Gastrocnemius medialis (tissue), 4 donors: ENCODE measurements at regions not wholly inside any gene's neighbourhood (a gene's known extent, or its start where the extent isn't known, plus 50 kb on each side); places are given as distances from the start of the nearest gene placed in this dataset.
"Not testable (repeated sequence)": the region's sequence is repeated elsewhere in the genome, so short reads cannot be mapped to it uniquely, and the experiment has no call there.

ENCODE experiments used
- ATAC-seq, 2 donors: fragments of 150-250 bp; one replicate each; pipeline ENCODE4 v1.9.1; 2016
- DNase-seq, 2 donors: peaks; one replicate each; pipeline ENCODE4 v3.0.0-alpha.2; 2019
- H3K27ac ChIP-seq, 4 donors: fragments of 200-600 bp; sonication (generic); 1 replicate in 1 of 4; 2 replicates in 3 of 4; pipeline ENCODE4 v1.5.1; 2016 to 2018; ENCODE audit warnings: mild to moderate bottlenecking in 2 of 4, moderate library complexity in 1 of 4
- H3K27me3 ChIP-seq, 3 donors: fragments of 200-600 bp; sonication (generic) in 2 of 3; 1 replicate in 1 of 3; 2 replicates in 2 of 3; pipeline versions ENCODE4 v1.5.1 to v1.6.0; 2016 to 2019; ENCODE audit warnings: mild to moderate bottlenecking in 1 of 3, moderate library complexity in 1 of 3
- H3K36me3 ChIP-seq, 2 donors: fragments of 200-600 bp; sonication (generic) in 1 of 2; one replicate each; pipeline ENCODE4 v1.5.1; 2017 to 2018
- H3K4me1 ChIP-seq, 2 donors: fragments of 200-600 bp; sonication (generic) in 1 of 2; one replicate each; pipeline ENCODE4 v1.5.1; 2016 to 2017; ENCODE audit warnings: mild to moderate bottlenecking in 2 of 2
- H3K4me3 ChIP-seq, 4 donors: fragments of 200-600 bp; sonication (generic) in 3 of 4; 1 replicate in 1 of 4; 2 replicates in 3 of 4; pipeline ENCODE4 v1.5.1; 2016 to 2019; ENCODE audit warnings: mild to moderate bottlenecking in 2 of 4
- H3K9me3 ChIP-seq, 3 donors: fragments of 200-600 bp; sonication (generic) in 2 of 3; 1 replicate in 1 of 3; 2 replicates in 2 of 3; pipeline ENCODE4 v1.5.1; 2016 to 2019
- POLR2A ChIP-seq, 2 donors: fragments of 450-650 bp; IDR thresholded peaks; one replicate each; pipeline ENCODE4 v1.6.1; 2017; ENCODE audit warnings: antibody characterized with exemption in 2 of 2, mild to moderate bottlenecking in 2 of 2, moderate library complexity in 2 of 2
- in situ Hi-C, 4 donors: fragments of 200-750 bp; cut with MboI; loops; one replicate each; pipeline versions ENCODE4 v1.15.0 to v1.8.0; 2017; ENCODE audit warnings: low sequenced_read_pairs in 4 of 4
- intact Hi-C: fragments of 100-400 bp; cut with DNase I; formaldehyde crosslinking; loops from one replicate; pipeline ENCODE4 v1.15.1; 2023; ENCODE audit warnings: low total_unique reads
- TF ChIP-seq, protein P1 (sequence below), 5 experiments: fragments of 450-650 bp in 3 of 5; fragments of 200-600 bp in 2 of 5; sonication (generic) in 2 of 5; IDR thresholded peaks in 4 of 5; conservative IDR thresholded peaks in 1 of 5; 1 replicate in 4 of 5; 2 replicates in 1 of 5; pipeline ENCODE4 v1.5.1; 2016 to 2019; ENCODE audit warnings: antibody characterized with exemption in 5 of 5, mild to moderate bottlenecking in 3 of 5, moderate library complexity in 3 of 5

DNA sequence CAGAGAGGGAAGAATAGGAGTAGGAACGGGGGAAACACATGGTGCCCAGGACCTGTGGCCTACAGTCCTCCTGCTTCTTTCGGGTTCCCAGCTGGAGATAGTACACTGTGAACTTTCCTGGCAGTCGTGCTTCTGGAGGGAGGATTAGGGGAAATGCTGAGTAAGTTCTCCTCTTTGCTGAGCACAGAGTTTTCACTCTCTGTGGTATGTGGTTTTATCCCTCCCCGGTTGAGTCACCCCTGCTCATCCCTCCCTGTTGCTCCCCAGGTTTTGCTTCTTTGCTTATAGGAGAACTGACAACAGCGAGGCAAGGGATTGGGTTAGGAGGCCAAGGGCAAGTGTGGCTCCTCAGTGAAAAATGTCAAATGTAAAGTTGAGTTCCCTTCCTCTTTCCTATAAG, 122.9 kb downstream of the OR4M2 start:
- H3K4me3 ChIP-seq, H3K4me1 ChIP-seq, DNase-seq, H3K36me3 ChIP-seq, H3K27me3 ChIP-seq, intact Hi-C loops, H3K27ac ChIP-seq, H3K9me3 ChIP-seq, in situ Hi-C loops, ATAC-seq: not testable (repeated sequence)

GRCh38 chr15:22209086-22209485, 128.8 kb downstream of the OR4M2 start:
- intact Hi-C loops, ATAC-seq: not testable (repeated sequence)

GRCh38 chr15:22222596-22222995, 142.3 kb downstream of the OR4M2 start:
- H3K36me3 ChIP-seq, H3K27ac ChIP-seq, H3K27me3 ChIP-seq, H3K4me3 ChIP-seq, H3K4me1 ChIP-seq, in situ Hi-C loops, ATAC-seq, intact Hi-C loops, DNase-seq, H3K9me3 ChIP-seq: not testable (repeated sequence)

More at GRCh38 chr15:22209086-22209485, 128.8 kb downstream of the OR4M2 start:
- DNase-seq, H3K27me3 ChIP-seq, H3K27ac ChIP-seq, H3K9me3 ChIP-seq, in situ Hi-C loops, H3K4me3 ChIP-seq, H3K4me1 ChIP-seq, H3K36me3 ChIP-seq: not testable (repeated sequence)

- H3K27ac ChIP-seq, result no peak overlapping the region
- ATAC-seq, result no peak
- H3K36me3 ChIP-seq, result no peaks in the 10 kb centered on the region
- intact Hi-C loops, result no loop called here
- no peak overlapping the region for H3K4me3 ChIP-seq
- DNase-seq, result no peak
- TF ChIP-seq, protein P1, sequence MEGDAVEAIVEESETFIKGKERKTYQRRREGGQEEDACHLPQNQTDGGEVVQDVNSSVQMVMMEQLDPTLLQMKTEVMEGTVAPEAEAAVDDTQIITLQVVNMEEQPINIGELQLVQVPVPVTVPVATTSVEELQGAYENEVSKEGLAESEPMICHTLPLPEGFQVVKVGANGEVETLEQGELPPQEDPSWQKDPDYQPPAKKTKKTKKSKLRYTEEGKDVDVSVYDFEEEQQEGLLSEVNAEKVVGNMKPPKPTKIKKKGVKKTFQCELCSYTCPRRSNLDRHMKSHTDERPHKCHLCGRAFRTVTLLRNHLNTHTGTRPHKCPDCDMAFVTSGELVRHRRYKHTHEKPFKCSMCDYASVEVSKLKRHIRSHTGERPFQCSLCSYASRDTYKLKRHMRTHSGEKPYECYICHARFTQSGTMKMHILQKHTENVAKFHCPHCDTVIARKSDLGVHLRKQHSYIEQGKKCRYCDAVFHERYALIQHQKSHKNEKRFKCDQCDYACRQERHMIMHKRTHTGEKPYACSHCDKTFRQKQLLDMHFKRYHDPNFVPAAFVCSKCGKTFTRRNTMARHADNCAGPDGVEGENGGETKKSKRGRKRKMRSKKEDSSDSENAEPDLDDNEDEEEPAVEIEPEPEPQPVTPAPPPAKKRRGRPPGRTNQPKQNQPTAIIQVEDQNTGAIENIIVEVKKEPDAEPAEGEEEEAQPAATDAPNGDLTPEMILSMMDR (IDR thresholded peaks at IDR 0.05 in 4 of 5, conservative IDR thresholded peaks at IDR 0.05 in 1 of 5), result no peak
- no peak for TF ChIP-seq POLR2A (IDR thresholded peaks at IDR 0.05)
- in situ Hi-C loops, result no loop called here
- H3K4me1 ChIP-seq, result no peaks in the 10 kb centered on the region
- H3K9me3 ChIP-seq, result no peaks in the 10 kb centered on the region
- no peaks in the 10 kb centered on the region for H3K27me3 ChIP-seq
These were observed 143.9 kb downstream of the OR4M2 start for GRCh38 chr15:22224241-22224671.

- H3K9me3 ChIP-seq, H3K27ac ChIP-seq, H3K36me3 ChIP-seq, H3K4me3 ChIP-seq, intact Hi-C loops, ATAC-seq, H3K27me3 ChIP-seq, H3K4me1 ChIP-seq, DNase-seq, in situ Hi-C loops: not testable (repeated sequence)
These were observed 144.6 kb downstream of the OR4M2 start for GRCh38 chr15:22224961-22225360.

- intact Hi-C loops, result no loop called here
- no peak for DNase-seq
These were observed 145.9 kb downstream of the OR4M2 start for GRCh38 chr15:22226034-22226790.

More at GRCh38 chr15:22226034-22226790, 145.9 kb downstream of the OR4M2 start:
- Histone ChIP-seq H3K27me3 (no peaks in the 10 kb centered on the region), H3K27ac (no peak overlapping the region), H3K4me1 (no peaks in the 10 kb centered on the region), H3K4me3 (no peak overlapping the region), H3K36me3 (no peaks in the 10 kb centered on the region), H3K9me3 (no peaks in the 10 kb centered on the region)
- TF ChIP-seq, protein P1 (IDR thresholded peaks at IDR 0.05 in 4 of 5, conservative IDR thresholded peaks at IDR 0.05 in 1 of 5), result no peak
- no peak for TF ChIP-seq POLR2A (IDR thresholded peaks at IDR 0.05)
- no peak for ATAC-seq
- in situ Hi-C loops, result no loop called here
